CD4-positive, alpha-beta T cell (primary cell): ENCODE measurements at regions not wholly inside any gene's neighbourhood (a gene's known extent, or its start where the extent isn't known, plus 50 kb on each side); places are given as distances from the start of the nearest gene placed in this dataset.

Source experiments
- ATAC-seq: fragments of 200-7000 bp; cut with Tn5 transposase; one replicate; pipeline ENCODE4 v1.10.0; 2022; ENCODE audit warnings: mild to moderate bottlenecking; ENCODE audit not compliant: poor library complexity
- CTCF ChIA-PET: fragments of 350-600 bp; sonication (Branson Sonifier 250); formaldehyde crosslinking; loops from one replicate; lab custom pipeline; 2021; ENCODE audit warnings: antibody characterized with exemption, inconsistent platforms; lab: Charles Lee
- POLR2A ChIA-PET: fragments of 350-600 bp; sonication (Branson Sonifier 250); formaldehyde crosslinking; loops from one replicate; lab custom pipeline; 2021; ENCODE audit warnings: antibody characterized with exemption, inconsistent platforms; lab: Charles Lee
- DNase-seq, 14 experiments: peaks; one replicate each; pipeline ENCODE4 v3.0.0-alpha.2; 2013 to 2020; ENCODE audit warnings: mixed read lengths in 2 of 14
- H3K27ac ChIP-seq, 2 donors: one replicate each; pipeline versions ENCODE4 v1.5.1 to v1.7.0; 2013; ENCODE audit warnings: low read length in 2 of 2, low read depth in 1 of 2, mild to moderate bottlenecking in 1 of 2
- H3K27me3 ChIP-seq, 2 experiments: 1 replicate in 1 of 2; 2 replicates in 1 of 2; pipeline versions ENCODE4 v1.6.1 to v1.7.0; 2013; ENCODE audit warnings: low read length in 2 of 2, control low read depth in 1 of 2, mild to moderate bottlenecking in 1 of 2, moderate library complexity in 1 of 2; ENCODE audit not compliant: insufficient read depth in 2 of 2, control insufficient read depth in 1 of 2
- H3K36me3 ChIP-seq: one replicate; pipeline ENCODE4 v1.6.1; 2013; ENCODE audit warnings: low read length, control low read depth; ENCODE audit not compliant: insufficient read depth
- H3K4me1 ChIP-seq: one replicate; pipeline ENCODE4 v1.6.1; 2013; ENCODE audit warnings: low read length, control low read depth; ENCODE audit not compliant: insufficient read depth
- H3K4me3 ChIP-seq: one replicate; pipeline ENCODE4 v1.5.1; 2013; ENCODE audit warnings: mild to moderate bottlenecking, low read length, moderate library complexity
- H3K9me3 ChIP-seq, 2 experiments: 1 replicate in 1 of 2; 2 replicates in 1 of 2; pipeline versions ENCODE4 v1.6.1 to v1.7.0; 2013; ENCODE audit warnings: low read length in 2 of 2, mild to moderate bottlenecking in 2 of 2, control low read depth in 1 of 2, moderate library complexity in 1 of 2; ENCODE audit not compliant: control insufficient read depth in 1 of 2, insufficient read depth in 1 of 2
- H3K27ac Mint-ChIP-seq: one replicate; pipeline ENCODE4 v1.8.0; 2020; ENCODE audit warnings: mixed read lengths
- H3K27me3 Mint-ChIP-seq: one replicate; pipeline ENCODE4 v1.8.0; 2021; ENCODE audit warnings: mixed read lengths
- H3K36me3 Mint-ChIP-seq: one replicate; pipeline ENCODE4 v1.8.0; 2021; ENCODE audit warnings: low read depth, mixed read lengths
- H3K4me1 Mint-ChIP-seq: one replicate; pipeline ENCODE4 v1.8.0; 2021; ENCODE audit warnings: low read depth, mixed read lengths
- H3K4me3 Mint-ChIP-seq: one replicate; pipeline ENCODE4 v1.8.0; 2020; ENCODE audit warnings: mild to moderate bottlenecking, mixed read lengths
- H3K9me3 Mint-ChIP-seq: one replicate; pipeline ENCODE4 v1.8.0; 2020; ENCODE audit warnings: mixed read lengths
- CTCF ChIP-seq: fragments of 200-600 bp; IDR thresholded peaks from one replicate; pipeline ENCODE4 v1.8.0; 2022; ENCODE audit warnings: antibody characterized with exemption, mild to moderate bottlenecking
- intact Hi-C, 2 experiments: fragments of 100-400 bp; cut with DNase I in 1 of 2; cut with micrococcal nuclease in 1 of 2; formaldehyde crosslinking; loops; one replicate each; pipeline versions ENCODE4 v1.15.1 to v1.9.0; 2023 to 2025; cut with DNase I, micrococcal nuclease

DNA sequence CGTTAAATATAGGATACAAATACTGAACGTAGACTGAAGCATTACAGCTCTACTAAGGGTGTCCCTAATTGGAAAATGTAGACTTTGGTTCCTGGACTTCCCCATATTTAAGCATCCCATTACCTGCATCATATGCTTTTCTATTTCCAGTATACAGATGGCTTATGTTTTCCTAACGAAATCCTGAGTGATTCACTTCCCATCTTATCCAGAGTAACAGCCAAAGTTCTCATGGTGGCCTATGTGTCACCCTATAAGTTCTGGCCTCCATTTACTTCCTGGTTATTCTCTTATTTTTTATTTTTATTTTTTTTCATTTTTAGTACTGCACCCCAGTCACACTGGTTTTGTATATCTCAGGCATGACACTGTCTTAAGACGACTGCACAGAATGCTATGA, 552.3 kb downstream of the PRDM9 start:
- Histone ChIP-seq H3K9me3 (peaks cover 3 to 5% of the 10 kb centered on the region in 2 experiments), H3K4me1 (no peaks in the 10 kb centered on the region), H3K4me3 (no peak overlapping the region), H3K27me3 (no peaks in the 10 kb centered on the region), H3K36me3 (no peaks in the 10 kb centered on the region), H3K27ac (no peak overlapping the region)
- ATAC-seq (no peak), DNase-seq (no peak)
- Mint-ChIP-seq H3K36me3 (no peaks in the 10 kb centered on the region), H3K27ac (no peak overlapping the region), H3K27me3 (no peaks in the 10 kb centered on the region), H3K9me3 (peaks cover 20% of the 10 kb centered on the region), H3K4me1 (no peaks in the 10 kb centered on the region), H3K4me3 (no peak overlapping the region)
- ChIA-PET CTCF (no interaction called here), POLR2A (no interaction called here)
- intact Hi-C loops = no loop called here
- no peak for TF ChIP-seq CTCF

DNA sequence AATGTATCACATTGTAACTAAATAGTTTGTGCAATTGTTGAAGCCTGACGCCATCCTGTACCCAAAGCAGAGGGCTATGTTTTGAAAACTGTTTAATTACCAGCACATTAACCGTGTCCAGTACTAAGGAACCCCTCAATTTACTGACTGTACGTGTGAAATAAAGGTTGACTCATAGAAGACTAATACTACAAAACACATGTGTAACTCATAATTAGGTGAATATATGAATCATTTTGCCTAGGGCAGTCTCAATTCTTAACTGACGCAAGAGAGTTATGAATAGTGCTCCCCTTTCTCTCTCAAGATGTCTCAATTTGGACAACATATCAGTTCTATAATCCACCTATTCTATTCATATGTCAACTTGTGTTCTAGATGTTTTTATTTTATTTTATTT, 558.4 kb downstream of the PRDM9 start:
- intact Hi-C loops = no loop called here
- H3K4me3 Mint-ChIP-seq = no peak overlapping the region
- ChIA-PET CTCF (no interaction called here), POLR2A (no interaction called here)
- ATAC-seq = no peak
- peaks cover 19% of the 10 kb centered on the region for H3K9me3 Mint-ChIP-seq
- no peak overlapping the region for H3K27ac Mint-ChIP-seq
- no peaks in the 10 kb centered on the region for H3K27me3 ChIP-seq
- peaks cover 0 to 10% of the 10 kb centered on the region in 2 experiments for H3K9me3 ChIP-seq
- no peaks in the 10 kb centered on the region for H3K4me1 Mint-ChIP-seq
- no peaks in the 10 kb centered on the region for H3K36me3 Mint-ChIP-seq
- H3K36me3 ChIP-seq = no peaks in the 10 kb centered on the region
- DNase-seq = no peak
- TF ChIP-seq CTCF = no peak
- no peak overlapping the region for H3K4me3 ChIP-seq
- no peaks in the 10 kb centered on the region for H3K4me1 ChIP-seq
- no peaks in the 10 kb centered on the region for H3K27me3 Mint-ChIP-seq
- H3K27ac ChIP-seq = no peak overlapping the region

DNA sequence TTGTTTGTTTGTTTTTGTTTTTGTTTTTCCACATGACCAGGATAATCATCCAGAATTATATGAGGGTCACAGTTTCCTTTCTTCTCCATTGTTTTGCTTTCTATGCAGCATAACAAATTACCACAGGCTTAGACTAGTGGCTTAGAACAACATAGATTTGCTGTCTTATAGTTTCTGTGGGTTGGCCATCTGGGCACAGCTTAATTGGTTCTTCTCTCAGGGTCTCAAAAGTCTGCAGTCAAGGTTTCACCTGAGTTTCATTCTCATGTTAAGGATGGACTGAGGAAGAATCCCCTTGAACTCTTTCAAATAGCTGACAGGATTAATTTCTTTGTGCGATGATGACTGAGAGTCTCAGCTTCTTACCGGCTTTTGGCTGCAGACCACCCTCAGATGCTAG, 559.8 kb downstream of the PRDM9 start:
- ChIA-PET POLR2A (no interaction called here), CTCF (no interaction called here)
- H3K27me3 Mint-ChIP-seq = no peaks in the 10 kb centered on the region
- intact Hi-C loops = no loop called here
- Histone ChIP-seq H3K4me1 (no peaks in the 10 kb centered on the region), H3K4me3 (no peak overlapping the region), H3K9me3 (peaks cover 0 to 10% of the 10 kb centered on the region in 2 experiments), H3K36me3 (no peaks in the 10 kb centered on the region), H3K27me3 (no peaks in the 10 kb centered on the region), H3K27ac (no peak overlapping the region)
- ATAC-seq (no peak), DNase-seq (no peak)
- no peak overlapping the region for H3K27ac Mint-ChIP-seq
- peaks cover 22% of the 10 kb centered on the region for H3K9me3 Mint-ChIP-seq
- TF ChIP-seq CTCF = no peak
- H3K4me3 Mint-ChIP-seq = no peak overlapping the region
- no peaks in the 10 kb centered on the region for H3K36me3 Mint-ChIP-seq
- H3K4me1 Mint-ChIP-seq = no peaks in the 10 kb centered on the region
